ENCODE measurements at regions not wholly inside any gene's neighbourhood (a gene's known extent, or its start where the extent isn't known, plus 50 kb on each side); places are given as distances from the start of the nearest gene placed in this dataset.
A peak's percentile ranks its signal among the peaks of the same experiment; 100 is the strongest.
"Not testable (repeated sequence)": the region's sequence is repeated elsewhere in the genome, so short reads cannot be mapped to it uniquely, and the experiment has no call there.

DNA sequence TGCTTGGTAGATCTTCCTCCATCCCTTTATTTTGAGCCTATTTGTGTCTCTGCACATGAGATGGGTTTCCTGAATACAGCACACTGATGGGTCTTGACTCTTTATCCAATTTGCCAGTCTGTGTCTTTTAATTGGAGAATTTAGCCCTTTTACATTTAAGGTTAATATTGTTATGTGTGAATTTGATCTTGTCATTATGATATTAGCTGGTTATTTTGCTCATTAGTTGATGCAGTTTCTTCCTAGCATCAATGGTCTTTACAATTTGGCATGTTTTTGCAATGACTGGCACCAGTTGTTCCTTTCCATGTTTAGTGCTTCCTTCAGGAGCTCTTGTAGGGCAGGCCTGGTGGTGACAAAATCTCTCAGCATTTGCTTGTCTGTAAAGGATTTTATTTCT is 72.4 kb downstream of the HNRNPD start:
- H3K36me3 Mint-ChIP-seq (ENCODE audit: unreplicated experiment); H3K9me3 Mint-ChIP-seq (ENCODE audit: unreplicated experiment); H3K4me3 Mint-ChIP-seq (ENCODE audit: unreplicated experiment); H3K27ac Mint-ChIP-seq (ENCODE audit: unreplicated experiment); H3K27me3 Mint-ChIP-seq (ENCODE audit: unreplicated experiment); DNase-seq; H3K4me1 Mint-ChIP-seq (ENCODE audit: low read depth, unreplicated experiment): not testable (repeated sequence)

DNA sequence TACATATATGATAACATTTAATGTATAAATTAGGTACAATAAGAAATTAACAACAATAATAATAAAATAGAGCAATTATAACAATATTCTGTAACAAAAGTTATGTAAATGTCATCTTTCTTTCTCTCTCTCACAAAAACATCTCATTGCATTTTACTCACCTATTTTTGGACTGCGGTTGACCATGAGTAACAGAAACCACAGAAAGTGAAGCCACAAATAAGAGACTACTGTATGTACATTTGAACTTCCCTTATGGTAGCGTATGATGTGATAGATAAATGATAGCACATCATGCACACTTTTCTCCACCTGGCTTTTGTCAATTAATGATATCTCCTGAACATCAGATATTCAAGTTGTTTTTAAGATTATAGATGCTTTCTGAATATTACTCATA is 80.5 kb downstream of the HNRNPD start:
- no peak overlapping the region for H3K4me3 Mint-ChIP-seq (ENCODE audit: unreplicated experiment)
- no peaks in the 10 kb centered on the region for H3K4me1 Mint-ChIP-seq (ENCODE audit: low read depth, unreplicated experiment)
- H3K27me3 Mint-ChIP-seq (ENCODE audit: unreplicated experiment), result no peaks in the 10 kb centered on the region
- no peak overlapping the region for H3K27ac Mint-ChIP-seq (ENCODE audit: unreplicated experiment)
- no peaks in the 10 kb centered on the region for H3K36me3 Mint-ChIP-seq (ENCODE audit: unreplicated experiment)
- no peaks in the 10 kb centered on the region for H3K9me3 Mint-ChIP-seq (ENCODE audit: unreplicated experiment)
- TF ChIP-seq, protein P1, sequence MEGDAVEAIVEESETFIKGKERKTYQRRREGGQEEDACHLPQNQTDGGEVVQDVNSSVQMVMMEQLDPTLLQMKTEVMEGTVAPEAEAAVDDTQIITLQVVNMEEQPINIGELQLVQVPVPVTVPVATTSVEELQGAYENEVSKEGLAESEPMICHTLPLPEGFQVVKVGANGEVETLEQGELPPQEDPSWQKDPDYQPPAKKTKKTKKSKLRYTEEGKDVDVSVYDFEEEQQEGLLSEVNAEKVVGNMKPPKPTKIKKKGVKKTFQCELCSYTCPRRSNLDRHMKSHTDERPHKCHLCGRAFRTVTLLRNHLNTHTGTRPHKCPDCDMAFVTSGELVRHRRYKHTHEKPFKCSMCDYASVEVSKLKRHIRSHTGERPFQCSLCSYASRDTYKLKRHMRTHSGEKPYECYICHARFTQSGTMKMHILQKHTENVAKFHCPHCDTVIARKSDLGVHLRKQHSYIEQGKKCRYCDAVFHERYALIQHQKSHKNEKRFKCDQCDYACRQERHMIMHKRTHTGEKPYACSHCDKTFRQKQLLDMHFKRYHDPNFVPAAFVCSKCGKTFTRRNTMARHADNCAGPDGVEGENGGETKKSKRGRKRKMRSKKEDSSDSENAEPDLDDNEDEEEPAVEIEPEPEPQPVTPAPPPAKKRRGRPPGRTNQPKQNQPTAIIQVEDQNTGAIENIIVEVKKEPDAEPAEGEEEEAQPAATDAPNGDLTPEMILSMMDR (IDR thresholded peaks at IDR 0.05; ENCODE audit: partially characterized antibody, unreplicated experiment), result no peak
- no peak for DNase-seq

- TF ChIP-seq, protein P1 (IDR thresholded peaks at IDR 0.05; ENCODE audit: partially characterized antibody, unreplicated experiment), result no peak
- no peak overlapping the region for H3K4me3 Mint-ChIP-seq (ENCODE audit: unreplicated experiment)
- H3K27me3 Mint-ChIP-seq (ENCODE audit: unreplicated experiment), result peaks cover 2% of the 10 kb centered on the region
- no peak overlapping the region for H3K27ac Mint-ChIP-seq (ENCODE audit: unreplicated experiment)
- no peak for DNase-seq
- H3K36me3 Mint-ChIP-seq (ENCODE audit: unreplicated experiment), result no peaks in the 10 kb centered on the region
- H3K9me3 Mint-ChIP-seq (ENCODE audit: unreplicated experiment), result peaks cover 2% of the 10 kb centered on the region
- peaks cover 3% of the 10 kb centered on the region for H3K4me1 Mint-ChIP-seq (ENCODE audit: low read depth, unreplicated experiment)
Measured at GRCh38 chr4:82287720-82288119, 86.1 kb downstream of the HNRNPD start.

DNA sequence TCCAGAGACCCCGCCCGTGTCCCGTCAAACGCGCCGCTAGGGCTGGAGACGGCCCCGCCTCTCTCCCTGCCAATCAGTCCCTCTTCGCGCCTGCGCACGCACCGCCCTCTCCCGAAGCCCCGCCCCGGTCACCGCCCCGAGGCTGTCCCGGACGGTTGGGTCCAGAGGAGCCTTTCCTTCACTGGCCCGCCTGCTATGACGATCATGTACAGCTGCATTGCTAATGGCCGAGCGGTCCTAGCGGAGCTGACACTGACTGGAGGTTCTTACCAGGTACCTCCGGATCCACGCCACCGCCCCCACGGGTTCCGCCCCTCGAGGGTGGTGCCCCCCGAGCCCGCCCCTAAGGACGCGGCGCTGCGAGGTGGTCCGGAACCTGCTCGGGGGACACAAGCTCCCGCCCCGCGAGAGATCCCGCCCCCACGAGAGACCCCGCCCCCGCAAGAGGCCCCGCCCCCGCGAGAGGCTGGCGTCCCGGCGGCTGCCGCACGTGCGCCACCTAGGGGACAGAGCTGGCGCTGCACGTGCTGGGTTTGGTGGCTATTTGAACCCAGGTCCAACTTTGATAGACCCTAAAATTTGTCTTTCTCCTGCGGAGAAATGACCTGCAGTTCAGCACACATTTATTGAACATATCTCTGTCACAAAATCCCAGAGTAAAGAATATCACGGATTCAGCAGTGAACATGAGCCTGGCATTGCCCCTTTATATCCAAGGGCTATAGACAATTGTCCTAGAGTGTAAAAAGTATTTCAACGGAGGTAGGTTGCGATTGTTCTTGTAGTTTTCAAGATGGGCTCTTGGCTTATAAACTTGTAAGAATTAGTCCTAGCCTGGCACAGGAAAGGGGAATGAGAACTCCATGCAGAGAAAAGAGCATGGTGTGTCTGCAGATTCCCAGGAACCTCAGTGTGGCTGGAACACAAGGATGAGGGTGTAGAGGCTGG is 88.7 kb downstream of the HNRNPD start:
- H3K4me1 Mint-ChIP-seq (ENCODE audit: low read depth, unreplicated experiment), result peaks cover 3% of the 10 kb centered on the region
- H3K27ac Mint-ChIP-seq (ENCODE audit: unreplicated experiment), result no peak overlapping the region
- H3K36me3 Mint-ChIP-seq (ENCODE audit: unreplicated experiment), result no peaks in the 10 kb centered on the region
- H3K4me3 Mint-ChIP-seq (ENCODE audit: unreplicated experiment), result peak overlapping the region; percentile 92
- H3K27me3 Mint-ChIP-seq (ENCODE audit: unreplicated experiment), result peaks cover 2% of the 10 kb centered on the region
- TF ChIP-seq, protein P1 (IDR thresholded peaks at IDR 0.05; ENCODE audit: partially characterized antibody, unreplicated experiment), result peak; percentile 99
- peaks cover 2% of the 10 kb centered on the region for H3K9me3 Mint-ChIP-seq (ENCODE audit: unreplicated experiment)
- DNase-seq, result peak; percentile 100

GRCh38 chr4:82284475-82284857 is 89.3 kb downstream of the HNRNPD start:
- Mint-ChIP-seq H3K9me3 (ENCODE audit: unreplicated experiment) (peaks cover 2% of the 10 kb centered on the region), H3K36me3 (ENCODE audit: unreplicated experiment) (no peaks in the 10 kb centered on the region), H3K27me3 (ENCODE audit: unreplicated experiment) (peaks cover 2% of the 10 kb centered on the region), H3K4me1 (ENCODE audit: low read depth, unreplicated experiment) (peaks cover 3% of the 10 kb centered on the region), H3K4me3 (ENCODE audit: unreplicated experiment) (peak overlapping the region; percentile 92), H3K27ac (ENCODE audit: unreplicated experiment) (peak overlapping the region; percentile 52)
- no peak for DNase-seq
- TF ChIP-seq, protein P1 (IDR thresholded peaks at IDR 0.05; ENCODE audit: partially characterized antibody, unreplicated experiment), result no peak
